Middle frontal gyrus (tissue), 1 donor: ENCODE measurements at regions not wholly inside any gene's neighbourhood (a gene's known extent, or its start where the extent isn't known, plus 50 kb on each side); places are given as distances from the start of the nearest gene placed in this dataset.

Experiments
- DNase-seq: peaks from one replicate; pipeline ENCODE4 v3.0.0-alpha.2; 2015; ENCODE audit warnings: low spot score; ENCODE audit errors: extremely low spot score

DNA sequence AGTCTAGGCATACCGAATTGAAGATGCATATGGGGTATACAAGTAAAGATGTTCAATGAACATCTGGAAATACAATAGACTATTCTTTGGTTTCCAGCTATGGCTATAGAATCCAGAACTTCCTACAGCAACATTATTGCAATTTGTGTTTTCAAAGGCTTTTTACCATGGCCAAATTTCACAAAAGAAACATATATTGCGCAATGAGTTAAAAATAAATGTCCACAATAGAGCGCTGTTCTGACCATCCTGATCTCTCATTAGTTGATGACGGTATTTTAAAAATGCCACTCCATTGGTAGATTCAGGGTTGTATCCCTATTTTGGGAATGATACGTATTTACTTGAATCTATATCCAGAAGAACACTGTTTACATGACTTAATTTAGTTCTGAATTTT lies 139.2 kb downstream of the LINC00632 start:
- DNase-seq, result no peak

DNA sequence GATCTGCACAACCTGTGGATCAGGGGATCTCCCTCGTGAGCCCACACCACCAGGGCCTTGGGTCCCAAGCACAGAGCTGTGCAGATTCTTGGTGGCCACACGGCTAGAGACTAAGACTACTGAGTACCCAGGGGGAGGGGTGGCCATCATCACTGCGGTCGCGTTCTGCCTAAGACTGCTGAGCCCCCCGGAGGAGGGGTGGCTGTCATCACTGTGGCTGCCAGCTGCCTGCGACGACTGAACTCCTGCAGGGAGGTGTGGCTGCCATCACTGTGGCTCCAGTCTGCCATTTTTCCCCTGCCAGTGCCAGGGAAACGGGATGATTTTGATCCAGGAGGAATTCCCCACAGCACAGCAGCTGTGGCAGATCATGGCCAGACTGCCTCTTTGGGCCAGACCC lies 141.7 kb upstream of the SPANXB1 start:
- DNase-seq, result no peak

DNA sequence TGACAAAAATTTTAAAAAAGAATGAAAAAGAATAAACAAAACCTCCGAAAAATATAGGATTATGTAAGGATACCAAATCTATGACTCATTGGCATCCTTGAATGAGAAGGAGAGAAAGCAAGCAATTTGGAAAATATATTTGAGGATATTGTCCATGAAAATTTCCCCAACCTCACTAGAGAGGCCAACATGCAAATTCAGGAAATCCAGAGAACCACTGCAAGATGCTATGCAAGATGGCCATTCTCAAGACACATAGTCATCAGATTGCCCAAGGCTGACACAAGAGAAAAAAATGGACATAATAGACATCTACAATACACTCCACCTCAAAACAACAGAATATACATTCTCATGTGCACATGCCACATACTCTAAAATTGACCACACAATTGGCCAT lies 135.9 kb upstream of the SPANXB1 start:
- no peak for DNase-seq

DNA sequence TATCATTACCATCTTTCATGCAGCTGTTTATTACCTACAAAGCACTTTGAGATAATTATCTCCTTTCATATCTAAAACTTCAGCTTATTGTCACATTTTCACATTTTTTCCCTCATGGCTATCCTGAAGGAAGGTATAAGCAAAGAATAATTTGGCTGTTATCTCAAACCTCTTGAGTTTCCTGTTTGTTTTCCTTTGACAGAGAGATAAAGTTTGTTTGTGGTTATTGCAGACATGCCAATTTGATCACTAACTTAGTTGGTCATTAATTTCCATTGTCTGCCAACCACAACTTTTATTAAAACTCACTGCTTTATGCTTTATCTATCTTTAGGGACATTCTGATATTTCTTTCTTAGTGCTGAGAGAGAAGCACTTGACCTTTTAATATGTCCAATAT lies 89.8 kb upstream of the SPANXB1 start:
- DNase-seq, result no peak

DNA sequence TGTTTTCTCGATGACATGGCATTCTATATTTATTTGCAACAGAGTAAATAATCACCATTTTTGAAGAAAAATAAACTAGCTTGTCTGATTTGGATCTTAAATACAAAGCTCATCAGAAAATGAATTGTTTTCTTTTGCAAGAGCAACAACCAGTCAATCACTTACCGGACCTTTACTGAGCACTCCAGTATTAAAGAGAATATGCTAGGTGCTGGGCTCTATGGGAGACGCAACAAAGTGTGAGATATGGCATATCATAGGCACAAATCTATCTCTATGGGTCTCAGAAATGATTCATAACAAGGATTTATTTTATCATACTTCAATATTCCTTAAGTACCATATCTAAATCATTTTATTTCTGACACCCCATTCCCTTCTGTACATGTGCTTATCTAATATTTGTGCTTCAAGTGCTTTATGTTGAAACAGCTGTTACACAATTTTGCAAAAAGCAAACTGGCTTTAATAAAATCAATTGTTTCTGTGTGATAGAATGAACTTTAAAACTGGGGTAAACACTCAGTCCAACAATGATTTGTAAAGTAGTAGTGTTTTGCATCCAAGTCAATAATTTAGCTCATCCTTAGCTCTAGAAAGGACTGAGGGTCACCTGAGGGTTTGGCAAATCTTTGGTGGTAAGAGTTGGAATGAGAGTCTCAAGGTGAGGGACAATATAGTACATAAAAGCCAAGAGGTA lies 88.4 kb upstream of the SPANXB1 start:
- no peak for DNase-seq

DNA sequence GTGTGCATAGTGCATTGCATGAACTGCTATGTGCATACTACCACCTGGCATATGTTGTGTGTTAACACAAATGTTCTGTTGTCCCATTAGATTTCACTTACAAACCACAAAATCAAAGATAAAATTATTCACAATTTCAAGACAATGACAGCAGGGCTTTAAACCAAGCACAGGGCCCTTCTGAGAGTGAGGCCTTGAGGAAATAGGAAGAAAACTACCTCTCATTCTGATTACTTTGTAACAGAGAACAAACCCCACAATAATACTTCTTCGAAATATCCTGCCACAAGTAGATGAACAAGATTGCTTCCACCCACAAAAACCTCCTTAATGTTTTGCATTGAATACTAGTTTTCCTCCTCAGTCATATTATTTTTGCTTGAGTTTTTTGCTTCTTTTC lies 85.5 kb upstream of the SPANXB1 start:
- no peak for DNase-seq

DNA sequence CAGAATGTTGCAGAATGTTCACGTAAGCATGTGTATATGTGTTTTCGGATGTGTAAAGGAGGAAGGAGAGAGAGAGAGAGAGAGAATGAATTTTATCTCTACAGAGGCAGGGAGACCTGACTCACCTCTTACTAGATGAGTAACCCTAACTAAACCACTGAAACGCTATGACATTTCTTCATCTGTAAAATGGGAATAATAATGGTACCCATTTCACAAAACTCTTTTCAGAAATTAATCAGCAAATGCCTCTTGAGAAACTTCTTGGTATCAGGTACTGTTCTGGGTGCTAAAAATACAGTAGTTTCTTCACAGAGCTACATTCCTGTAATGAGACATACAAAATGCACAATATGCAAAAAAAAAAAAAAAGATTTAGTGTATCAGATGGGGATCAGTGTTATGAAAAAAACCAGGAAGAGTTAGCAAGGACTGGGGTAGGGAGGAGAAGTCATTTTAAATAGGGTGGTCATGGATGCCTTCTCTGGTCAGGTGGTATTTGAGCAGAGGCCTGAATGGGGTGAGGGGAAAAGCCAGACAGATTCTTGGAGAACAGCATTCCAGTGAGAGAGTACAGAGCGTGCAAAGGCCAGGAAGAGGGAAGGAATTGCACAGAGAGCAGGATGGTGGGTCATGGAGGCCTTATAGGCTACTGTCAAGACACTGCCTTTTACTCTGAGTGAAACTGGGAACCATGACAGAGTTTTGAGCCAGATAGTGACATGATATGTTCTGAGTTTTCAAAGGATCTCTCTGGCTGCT lies 84.9 kb upstream of the SPANXB1 start:
- DNase-seq, result no peak

DNA sequence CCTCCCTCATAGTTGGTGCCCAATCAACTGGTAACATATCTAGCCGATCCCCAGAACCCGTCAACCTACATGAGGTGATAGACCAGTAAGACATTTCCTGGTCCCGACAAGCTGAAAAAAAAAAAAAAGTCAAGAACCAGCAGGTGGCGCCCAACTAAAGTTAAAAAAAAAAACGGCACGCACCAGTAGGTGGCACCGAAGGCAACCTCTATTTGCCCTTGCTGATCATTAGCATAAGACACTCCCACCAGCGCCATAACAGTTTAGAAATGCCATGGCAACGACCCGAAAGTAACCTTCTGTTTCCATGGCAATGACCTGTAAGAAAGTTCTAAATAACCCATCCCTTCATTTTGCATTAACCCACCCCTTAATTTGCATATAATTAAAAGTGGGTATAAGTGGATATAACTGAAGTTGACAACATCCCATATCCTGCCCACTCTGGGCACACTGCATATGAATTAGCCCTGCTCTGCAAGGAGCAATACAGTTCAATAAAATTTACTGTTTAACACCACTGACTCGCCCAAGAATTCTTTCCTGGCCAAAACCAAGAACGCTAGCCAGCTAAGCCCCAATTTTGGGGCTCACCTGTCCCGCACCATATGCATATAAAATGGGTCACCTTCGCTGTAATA lies 83.9 kb upstream of the SPANXB1 start:
- DNase-seq, result peak; percentile 6

DNA sequence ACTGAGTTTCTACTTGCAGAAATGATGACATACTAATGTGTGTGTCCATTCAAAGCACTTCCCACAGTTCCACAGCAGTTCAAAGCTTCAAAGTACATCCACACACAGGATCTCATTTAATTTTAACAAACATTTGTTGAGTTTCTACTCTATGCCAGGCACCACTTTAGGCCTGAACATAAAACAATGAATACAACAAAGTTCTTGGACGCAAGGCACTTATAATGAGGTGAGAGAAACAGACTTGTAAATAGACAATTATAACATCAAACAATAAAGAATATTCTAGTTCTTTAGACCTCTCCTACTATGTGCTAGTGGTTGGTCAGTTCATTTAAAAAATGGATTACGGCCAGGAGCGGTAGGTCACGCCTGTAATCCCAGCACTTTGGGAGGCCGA lies 82.0 kb upstream of the SPANXB1 start:
- no peak for DNase-seq

DNA sequence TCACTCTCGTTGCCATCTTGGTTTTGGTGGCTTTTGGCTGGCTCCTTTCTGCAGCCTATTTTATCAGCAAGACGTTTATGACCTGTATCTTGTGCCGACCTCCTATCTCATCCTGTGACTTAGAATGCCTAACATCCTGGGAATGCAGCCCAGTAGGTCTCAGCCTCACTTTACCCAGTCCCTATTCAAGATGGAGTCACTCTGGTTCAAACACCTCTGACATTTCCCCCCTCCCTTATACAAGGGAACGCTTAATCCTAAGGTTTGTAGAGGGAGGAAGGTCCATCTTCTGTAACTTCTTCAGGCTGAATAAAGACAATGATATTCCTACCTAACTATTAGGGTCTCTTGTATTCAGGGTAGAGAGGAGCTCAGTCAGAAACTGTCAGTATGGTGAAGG lies 79.3 kb upstream of the SPANXB1 start:
- DNase-seq, result no peak

DNA sequence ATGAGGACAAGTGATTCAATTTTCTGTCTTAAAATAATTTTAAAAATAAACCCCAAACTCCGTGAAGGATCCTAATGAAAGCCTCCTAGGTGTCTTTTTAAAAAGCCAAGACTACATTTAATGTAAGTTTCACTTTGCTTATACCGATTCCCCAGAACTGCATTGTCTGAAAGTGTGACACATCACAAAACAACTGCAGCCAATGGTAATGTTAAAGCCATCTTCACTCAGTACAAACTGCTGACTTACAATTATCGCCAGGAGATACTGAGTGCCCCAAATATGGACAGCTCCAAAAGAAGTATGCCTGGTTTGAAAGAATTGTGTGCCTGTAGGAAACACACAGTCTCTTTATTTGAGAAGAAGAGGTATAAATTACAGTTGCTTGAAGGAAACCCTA lies 73.7 kb upstream of the SPANXB1 start:
- no peak for DNase-seq

DNA sequence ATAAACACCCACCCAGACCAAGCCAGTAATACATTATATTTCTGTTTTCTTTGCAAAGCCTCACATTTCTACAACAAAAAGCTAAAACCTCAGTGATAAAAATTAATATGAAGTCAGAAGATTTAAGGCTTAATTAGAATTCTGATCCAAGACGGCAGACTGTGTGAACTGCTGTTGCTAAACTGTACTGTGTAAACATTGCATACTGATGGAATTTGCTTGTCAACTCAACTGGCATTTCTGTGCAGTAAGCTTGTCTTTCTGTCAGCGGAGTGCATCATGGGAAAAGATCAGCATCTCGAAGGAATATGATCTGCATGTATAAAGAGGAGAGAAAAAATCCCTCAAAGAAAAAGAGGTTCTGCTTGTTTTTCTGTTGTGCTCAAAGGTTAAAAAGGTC lies 69.4 kb upstream of the SPANXB1 start:
- DNase-seq, result no peak

DNA sequence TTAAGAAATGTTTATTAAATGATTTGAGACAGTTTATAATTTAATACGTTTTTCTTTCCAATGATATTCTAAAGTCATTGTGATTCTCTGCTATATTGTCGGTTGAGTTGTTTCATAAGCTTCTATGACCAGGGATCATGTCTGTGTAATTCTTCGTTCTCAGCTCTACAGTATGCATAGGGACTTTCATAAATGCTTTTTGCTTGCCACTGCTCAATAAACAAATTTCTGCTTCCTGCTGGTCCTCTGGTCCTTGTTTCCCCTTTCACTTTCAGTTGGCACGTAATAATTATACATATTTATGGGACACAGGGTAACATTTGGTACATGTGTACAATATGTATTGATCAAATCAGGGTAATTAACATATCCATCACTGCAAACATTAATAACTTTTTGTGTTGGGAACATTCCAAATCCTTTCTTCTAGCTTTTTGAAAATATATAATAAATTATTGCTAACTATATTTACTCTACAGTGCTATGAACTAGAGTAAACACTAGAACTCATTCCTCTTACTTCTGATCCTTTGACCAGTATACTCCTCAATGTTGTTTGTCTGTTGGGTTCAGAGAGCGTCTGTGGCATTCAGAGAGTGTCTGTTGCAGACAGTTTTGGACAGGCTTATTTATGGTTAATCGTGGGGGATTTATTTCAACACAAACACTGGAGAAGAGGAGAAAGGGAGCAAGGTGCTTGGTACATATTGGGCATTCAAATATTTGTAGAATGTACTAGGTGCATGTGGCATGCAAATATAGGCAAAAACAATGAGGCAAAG lies 68.3 kb upstream of the SPANXB1 start:
- no peak for DNase-seq

DNA sequence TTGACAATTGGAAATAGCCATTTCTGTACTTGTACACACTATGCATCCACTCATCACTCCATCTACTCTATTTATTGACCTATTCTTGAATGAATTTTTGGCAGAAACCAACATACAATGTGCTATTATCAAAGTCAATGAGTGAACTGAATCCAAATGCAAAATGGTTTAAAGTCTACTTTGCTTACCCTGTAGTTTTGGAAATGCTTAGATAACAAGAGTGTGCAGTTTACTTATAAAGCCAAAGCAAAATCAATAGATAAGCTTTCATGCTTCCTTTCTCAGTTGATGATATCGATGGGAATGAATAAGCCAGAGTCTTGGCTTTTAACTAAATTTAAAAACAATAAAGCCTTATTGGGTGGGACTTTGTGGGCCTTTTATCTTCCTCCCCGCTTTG lies 58.9 kb upstream of the SPANXB1 start:
- no peak for DNase-seq

DNA sequence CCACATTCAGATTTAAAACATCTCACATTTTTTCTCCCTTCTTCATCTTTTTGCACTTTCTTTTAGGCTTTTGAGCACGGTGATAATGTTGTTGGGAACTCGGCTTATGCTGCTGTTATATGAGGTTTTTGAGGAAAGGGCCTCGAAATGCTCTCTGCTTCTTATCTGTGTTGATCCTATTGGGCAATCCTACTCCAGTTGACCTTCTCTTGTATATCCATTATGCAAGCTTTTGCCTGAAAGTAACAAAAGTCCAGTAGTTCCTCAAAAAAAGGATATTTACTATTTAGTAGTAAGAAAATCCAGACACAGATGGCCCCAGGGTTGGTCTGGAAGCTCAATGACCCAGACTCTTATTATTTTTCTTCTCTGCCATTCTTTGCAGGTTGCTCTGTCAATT lies 57.7 kb upstream of the SPANXB1 start:
- no peak for DNase-seq

DNA sequence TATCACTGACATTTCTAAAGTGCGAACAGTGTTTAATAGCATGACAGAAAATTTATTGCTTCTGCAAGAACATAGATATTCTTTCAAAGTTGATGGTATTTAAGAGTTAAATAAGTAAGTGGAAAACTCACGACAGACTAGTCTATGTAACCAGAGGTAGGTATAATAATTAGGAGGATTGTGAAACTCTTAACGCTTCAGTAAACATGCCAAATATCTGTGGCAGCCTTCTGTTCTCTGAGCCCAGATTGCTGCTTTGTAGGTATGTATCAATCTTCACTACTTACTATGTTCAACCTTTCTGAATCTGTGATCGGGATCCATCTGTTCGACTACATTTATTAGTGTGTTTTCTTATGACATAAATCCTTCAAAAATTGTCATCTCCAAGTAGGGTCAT lies 53.6 kb upstream of the SPANXB1 start:
- DNase-seq, result no peak

DNA sequence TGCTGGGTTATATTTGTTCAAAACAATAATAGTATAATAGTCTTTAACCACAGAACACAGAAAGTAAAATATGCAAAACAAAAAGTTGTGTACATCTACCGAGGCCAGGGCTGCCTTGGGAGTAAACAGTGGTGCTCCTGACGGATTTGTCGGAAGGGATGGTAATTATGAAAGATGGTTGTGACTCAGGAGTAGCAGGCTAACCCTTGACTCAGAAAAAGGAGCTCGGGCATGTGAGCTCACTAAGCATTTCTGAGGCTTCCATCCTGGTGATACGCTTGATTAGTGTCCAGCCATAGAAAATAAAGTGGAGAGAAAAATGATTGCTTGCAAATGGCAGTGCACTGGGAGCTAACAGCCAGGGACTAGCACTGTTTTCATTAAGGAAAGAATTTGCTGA lies 53.2 kb upstream of the SPANXB1 start:
- DNase-seq, result no peak
